GM21528 (cell line): ENCODE measurements at regions not wholly inside any gene's neighbourhood (a gene's known extent, or its start where the extent isn't known, plus 50 kb on each side); places are given as distances from the start of the nearest gene placed in this dataset.

Experiments used
- ATAC-seq: cut with Tn5 transposase; IDR thresholded peaks from one replicate; pipeline ENCODE4 v1.9.1; 2021; ENCODE audit warnings: mild to moderate bottlenecking, moderate library complexity; ENCODE audit not compliant: unreplicated experiment, low FRiP score

GRCh38 chr9:16092142-16093091 lies 539.6 kb downstream of the CCDC171 start:
- no peak for ATAC-seq

GRCh38 chr9:16098306-16098705 lies 545.5 kb downstream of the CCDC171 start:
- ATAC-seq = no peak

GRCh38 chr9:16099732-16100536 lies 547.1 kb downstream of the CCDC171 start:
- no peak for ATAC-seq

GRCh38 chr9:16100537-16101091 lies 547.8 kb downstream of the CCDC171 start:
- no peak for ATAC-seq

- no peak for ATAC-seq
Measured at GRCh38 chr9:16102154-16102553, 549.3 kb downstream of the CCDC171 start.

GRCh38 chr9:16103620-16104397 lies 551.0 kb downstream of the CCDC171 start:
- no peak for ATAC-seq

- ATAC-seq = no peak
Measured at GRCh38 chr9:16105168-16106020, 552.6 kb downstream of the CCDC171 start.

GRCh38 chr9:16106021-16106571 lies 553.3 kb downstream of the CCDC171 start:
- ATAC-seq = no peak

GRCh38 chr9:16112116-16112515 lies 559.3 kb downstream of the CCDC171 start:
- ATAC-seq = no peak

- no peak for ATAC-seq
Measured at GRCh38 chr9:16115994-16116393, 563.2 kb downstream of the CCDC171 start.

- no peak for ATAC-seq
Measured at GRCh38 chr9:16118043-16118442, 565.2 kb downstream of the CCDC171 start.

GRCh38 chr9:16119261-16120230 lies 566.7 kb downstream of the CCDC171 start:
- no peak for ATAC-seq

GRCh38 chr9:16120231-16120641 lies 567.4 kb downstream of the CCDC171 start:
- ATAC-seq = no peak

- ATAC-seq = no peak
Measured at GRCh38 chr9:16120727-16121126, 567.9 kb downstream of the CCDC171 start.

GRCh38 chr9:16121168-16121567 lies 568.3 kb downstream of the CCDC171 start:
- no peak for ATAC-seq

- ATAC-seq = no peak
Measured at GRCh38 chr9:16121601-16122286, 568.9 kb downstream of the CCDC171 start.

GRCh38 chr9:16125629-16126028 lies 572.8 kb downstream of the CCDC171 start:
- no peak for ATAC-seq
